K562 (cell line): ENCODE measurements at regions not wholly inside any gene's neighbourhood (a gene's known extent, or its start where the extent isn't known, plus 50 kb on each side); places are given as distances from the start of the nearest gene placed in this dataset.

ENCODE experiments used
- ATAC-seq: fragments of 200-7000 bp; cut with Tn5 transposase; 3 replicates; pipeline ENCODE4 v1.9.1; 2020; ENCODE audit warnings: moderate library complexity
- BruUV-seq: library from RNA; stranded (reverse); fragments of 400-500 nt; replicated peaks from 2 replicates; lab custom pipeline; 2021; lab: Mats Ljungman, UMichigan
- CTCF ChIA-PET: fragments of 300-600 bp; formaldehyde crosslinking; extraction: SDS; loops from one replicate; lab custom pipeline; 2021; ENCODE audit warnings: low intra/inter-chr PET ratio; lab: Yijun Ruan, JAX
- POLR2A ChIA-PET: fragments of 300-600, 350-650 bp; sonication (Branson Sonifier 250); formaldehyde crosslinking; extraction: SDS; loops from one replicate; lab custom pipeline; 2021; ENCODE audit warnings: antibody characterized with exemption, inconsistent platforms; lab: Yijun Ruan, JAX
- DNase-seq, 4 experiments: peaks; one replicate each; pipeline versions ENCODE4 v3.0.0 to v3.0.0-alpha.2; 2011 to 2018; ENCODE audit warnings: low spot score in 3 of 4, mixed read lengths in 3 of 4; ENCODE audit errors: extremely low read depth in 1 of 4
- FAIRE-seq: peaks from 2 replicates; lab custom pipeline; 2011; peaks lifted over from hg19 to GRCh38; lab: Jason Lieb, UNC
- H2AFZ ChIP-seq: 2 replicates; pipeline ENCODE4 v1.6.0; 2011; ENCODE audit warnings: low read depth, low read length, control low read depth, inconsistent platforms
- H3K27ac ChIP-seq: fragments of 200-600 bp; 3 replicates; pipeline ENCODE4 v1.8.0; 2011; ENCODE audit warnings: low read depth, mild to moderate bottlenecking, control low read depth, inconsistent platforms, low read length, moderate library complexity, mixed read lengths; ENCODE audit errors: extremely low read depth
- H3K27me3 ChIP-seq, 2 experiments: fragments of 300-600 bp in 1 of 2; 2 replicates in 1 of 2; 3 replicates in 1 of 2; pipeline versions ENCODE4 v1.6.0 to v1.8.0; 2011; ENCODE audit warnings: inconsistent platforms in 2 of 2, low read length in 2 of 2, mild to moderate bottlenecking in 1 of 2, mixed read lengths in 1 of 2, moderate library complexity in 1 of 2; ENCODE audit not compliant: control insufficient read depth in 2 of 2, insufficient read depth in 2 of 2
- H3K36me3 ChIP-seq: fragments of 300-600 bp; 3 replicates; pipeline ENCODE4 v1.8.0; 2011; ENCODE audit warnings: mild to moderate bottlenecking, low read length, inconsistent platforms; ENCODE audit not compliant: control insufficient read depth, insufficient read depth
- H3K4me1 ChIP-seq, 2 experiments: fragments of 200-600 bp in 1 of 2; replicated peaks in 1 of 2; 2 replicates in 1 of 2; 3 replicates in 1 of 2; pipeline versions ENCODE4 v1.5.1 to v1.8.0; 2011; ENCODE audit warnings: inconsistent platforms in 2 of 2, low read length in 2 of 2, mild to moderate bottlenecking in 1 of 2, mixed read lengths in 1 of 2, moderate library complexity in 1 of 2; ENCODE audit not compliant: control insufficient read depth in 2 of 2, insufficient read depth in 2 of 2
- H3K4me2 ChIP-seq: 2 replicates; pipeline ENCODE4 v1.6.1; 2011; ENCODE audit warnings: low read length, control low read depth, inconsistent platforms, mixed read lengths; ENCODE audit not compliant: insufficient read depth
- H3K4me3 ChIP-seq: fragments of 200-600 bp; sonication (generic), shearing (Covaris generic); 2 replicates; pipeline ENCODE4 v1.5.1; 2016; ENCODE audit warnings: control low read depth, inconsistent platforms
- H3K79me2 ChIP-seq: fragments of 200-600 bp; 3 replicates; pipeline ENCODE4 v1.8.0; 2011; ENCODE audit warnings: low read length, inconsistent platforms; ENCODE audit not compliant: control insufficient read depth, insufficient read depth
- H3K9ac ChIP-seq, 2 experiments: 2 replicates each; pipeline versions ENCODE4 v1.6.0 to v1.6.1; 2011; ENCODE audit warnings: low read depth in 2 of 2, low read length in 2 of 2, control low read depth in 1 of 2, inconsistent platforms in 1 of 2, mild to moderate bottlenecking in 1 of 2, mixed read lengths in 1 of 2; ENCODE audit not compliant: insufficient read depth in 1 of 2
- H3K9me1 ChIP-seq: one replicate; pipeline ENCODE4 v1.6.0; 2011; ENCODE audit warnings: inconsistent platforms, mild to moderate bottlenecking, low read length, moderate library complexity; ENCODE audit not compliant: control insufficient read depth, insufficient read depth
- H3K9me3 ChIP-seq: replicated peaks from 2 replicates; pipeline ENCODE4 v1.5.1; 2011; ENCODE audit warnings: low read depth, low read length, inconsistent platforms; ENCODE audit not compliant: control insufficient read depth, insufficient read depth
- H4K20me1 ChIP-seq: replicated peaks from 2 replicates; pipeline ENCODE4 v1.6.1; 2011; ENCODE audit warnings: low read length, inconsistent platforms, mixed read lengths; ENCODE audit not compliant: control insufficient read depth, insufficient read depth
- FIP1L1 ChIP-seq: fragments of 200-400 bp; formaldehyde crosslinking; IDR thresholded peaks from 2 replicates; pipeline ENCODE4 v1.6.1; 2018; ENCODE audit warnings: mild to moderate bottlenecking, low read depth, low read length; ENCODE audit not compliant: poor library complexity, severe bottlenecking
- MAZ ChIP-seq, 2 experiments: fragments of 450-650 bp in 1 of 2; sonication (generic) in 1 of 2; formaldehyde crosslinking; IDR thresholded peaks in 1 of 2; conservative IDR thresholded peaks in 1 of 2; 2 replicates each; pipeline versions ENCODE4 v1.4.0 to v1.5.0; 2020; ENCODE audit warnings: mild to moderate bottlenecking in 1 of 2, missing genetic modification reagents in 1 of 2
- THRAP3 ChIP-seq: fragments of 450-650 bp; IDR thresholded peaks from 2 replicates; pipeline ENCODE4 v1.6.1; 2016; ENCODE audit warnings: mild to moderate bottlenecking, inconsistent platforms, borderline replicate concordance
- ZBTB7A ChIP-seq: IDR thresholded peaks from 2 replicates; pipeline ENCODE4 v1.6.1; 2011; ENCODE audit warnings: low read depth, mild to moderate bottlenecking, low read length, moderate library complexity, borderline replicate concordance; ENCODE audit not compliant: control insufficient read depth
- ZNF134 ChIP-seq: fragments of 250-450 bp; sonication (Bioruptor Pico); conservative IDR thresholded peaks from 2 replicates; pipeline ENCODE4 v1.4.0; 2020
- ZNF140 ChIP-seq: fragments of 250-450 bp; sonication (Bioruptor Pico); IDR thresholded peaks from 2 replicates; pipeline ENCODE4 v1.8.0; 2021; ENCODE audit warnings: moderate library complexity, mild to moderate bottlenecking, inconsistent platforms
- ZNF224 ChIP-seq: sonication (generic); formaldehyde crosslinking; IDR thresholded peaks from 2 replicates; pipeline ENCODE4 v1.8.0; 2022; ENCODE audit warnings: mild to moderate bottlenecking, missing genetic modification reagents
- ZNF507 ChIP-seq: conservative IDR thresholded peaks from 2 replicates; pipeline ENCODE4 v1.6.1; 2017; ENCODE audit warnings: missing genetic modification characterization, missing compliant biosample characterization
- ZNF668 ChIP-seq: fragments of 250-450 bp; sonication (Bioruptor Pico); IDR thresholded peaks from 2 replicates; pipeline ENCODE4 v1.8.0; 2022; ENCODE audit warnings: mild to moderate bottlenecking, inconsistent platforms
- WGBS: fragments of 100-300 bp; shearing (Covaris generic); methylation state at CpG from one replicate; pipeline ENCODE4 v1.1.6; 2016; ENCODE audit warnings: low coverage, mixed read lengths; ENCODE audit not compliant: insufficient coverage; ENCODE audit errors: missing lambda C conversion rate; 5-methylcytosine and 5-hydroxymethylcytosine counted together
- in situ Hi-C: fragments of 300-500 bp; cut with MboI; formaldehyde crosslinking; loops from 4 replicates; pipeline ENCODE4 v1.15.0; 2018; ENCODE audit warnings: inconsistent platforms, mixed read lengths
- intact Hi-C: fragments of 100-400 bp; cut with micrococcal nuclease; formaldehyde crosslinking; loops from 2 replicates; pipeline ENCODE4 v1.14.2; 2022
- TF ChIP-seq, protein P1 (sequence below), 2 experiments: IDR thresholded peaks in 1 of 2; conservative IDR thresholded peaks in 1 of 2; 2 replicates each; pipeline ENCODE4 v1.6.1; 2016; ENCODE audit warnings: low read depth in 2 of 2, mild to moderate bottlenecking in 1 of 2, missing compliant biosample characterization in 1 of 2, missing genetic modification characterization in 1 of 2, moderate library complexity in 1 of 2

DNA sequence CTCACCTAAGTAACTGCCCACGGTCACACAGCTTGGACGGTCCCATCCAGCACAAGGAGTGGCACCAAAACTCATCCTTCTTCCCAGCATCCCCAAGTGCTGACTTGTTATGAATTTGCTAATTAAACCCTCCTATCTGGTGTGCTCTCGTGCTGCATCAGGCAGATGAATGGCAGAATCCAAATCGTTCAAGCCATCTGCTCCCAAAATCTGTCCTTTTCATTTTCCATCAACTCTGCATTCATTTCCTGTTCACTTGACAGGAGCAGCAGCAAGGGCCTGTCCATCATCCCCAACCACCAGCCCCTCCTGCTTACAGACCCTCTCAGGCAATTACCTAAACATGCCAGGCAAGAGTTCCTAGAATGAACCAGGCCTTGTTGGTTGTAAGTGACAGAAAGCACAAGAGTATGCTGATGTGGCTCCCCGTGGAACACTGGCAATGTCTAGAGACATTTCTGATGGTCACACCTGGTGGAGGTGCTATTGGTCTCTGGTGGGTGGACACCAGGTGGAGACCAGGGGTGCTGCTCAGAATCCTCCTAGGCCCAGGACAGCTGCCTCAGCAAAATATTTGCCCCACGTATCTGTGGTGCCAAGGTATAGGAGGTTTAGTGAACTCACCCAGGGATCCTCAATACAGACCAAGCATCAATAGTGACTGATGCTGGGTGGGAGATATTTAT lies 832.5 kb downstream of the TBC1D22A start:
- TF ChIP-seq ZNF140 (CRISPR knock-in tag) (no peak), ZNF507 (tag) (no peak), MAZ (CRISPR knock-in tag; conservative IDR thresholded peaks at IDR 0.05 in 1 of 2, IDR thresholded peaks at IDR 0.05 in 1 of 2) (no peak), FIP1L1 (no peak), ZNF224 (CRISPR knock-in tag) (no peak), ZNF668 (CRISPR knock-in tag) (no peak), ZNF134 (no peak), THRAP3 (no peak), ZBTB7A (no peak)
- TF ChIP-seq, protein P1, sequence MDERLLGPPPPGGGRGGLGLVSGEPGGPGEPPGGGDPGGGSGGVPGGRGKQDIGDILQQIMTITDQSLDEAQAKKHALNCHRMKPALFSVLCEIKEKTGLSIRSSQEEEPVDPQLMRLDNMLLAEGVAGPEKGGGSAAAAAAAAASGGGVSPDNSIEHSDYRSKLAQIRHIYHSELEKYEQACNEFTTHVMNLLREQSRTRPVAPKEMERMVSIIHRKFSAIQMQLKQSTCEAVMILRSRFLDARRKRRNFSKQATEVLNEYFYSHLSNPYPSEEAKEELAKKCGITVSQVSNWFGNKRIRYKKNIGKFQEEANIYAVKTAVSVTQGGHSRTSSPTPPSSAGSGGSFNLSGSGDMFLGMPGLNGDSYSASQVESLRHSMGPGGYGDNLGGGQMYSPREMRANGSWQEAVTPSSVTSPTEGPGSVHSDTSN (CRISPR knock-in tag; IDR thresholded peaks at IDR 0.05; ENCODE audit: low read depth): no peak
- TF ChIP-seq, protein P1 (tag; conservative IDR thresholded peaks at IDR 0.05; ENCODE audit: low read depth): no peak
- 0% methylated on average over 5 of the region's 6 CpGs for WGBS
- no peak for FAIRE-seq

More for the DNA sequence above, 832.5 kb downstream of the TBC1D22A start:
- Histone ChIP-seq H3K27me3 (peaks cover 15 to 37% of the 10 kb centered on the region in 2 experiments; a peak in 4 of 5 replicates), H3K4me3 (no peak overlapping the region), H3K9me3 (no peaks in the 10 kb centered on the region), H3K4me1 (no peaks in the 10 kb centered on the region), H3K36me3 (no peaks in the 10 kb centered on the region), H3K4me2 (no peak overlapping the region), H3K27ac (no peak overlapping the region), H3K9ac (no peak overlapping the region), H3K79me2 (no peaks in the 10 kb centered on the region), H4K20me1 (no peaks in the 10 kb centered on the region), H3K9me1 (no peaks in the 10 kb centered on the region), H2AFZ (no peak overlapping the region)
- ChIA-PET POLR2A (no interaction called here), CTCF (no interaction called here)
- intact Hi-C loops: no loop called here
- in situ Hi-C loops: loop anchor here (25.0 kb wide), 1 partner anchor 892 kb away; a partner anchor contains a TSS
- DNase-seq (no peak), ATAC-seq (no peak)
- no TSS peak for BruUV-seq
